ENCODE measurements at regions not wholly inside any gene's neighbourhood (a gene's known extent, or its start where the extent isn't known, plus 50 kb on each side); places are given as distances from the start of the nearest gene placed in this dataset.
"Not testable (repeated sequence)": the region's sequence is repeated elsewhere in the genome, so short reads cannot be mapped to it uniquely, and the experiment has no call there.

DNA sequence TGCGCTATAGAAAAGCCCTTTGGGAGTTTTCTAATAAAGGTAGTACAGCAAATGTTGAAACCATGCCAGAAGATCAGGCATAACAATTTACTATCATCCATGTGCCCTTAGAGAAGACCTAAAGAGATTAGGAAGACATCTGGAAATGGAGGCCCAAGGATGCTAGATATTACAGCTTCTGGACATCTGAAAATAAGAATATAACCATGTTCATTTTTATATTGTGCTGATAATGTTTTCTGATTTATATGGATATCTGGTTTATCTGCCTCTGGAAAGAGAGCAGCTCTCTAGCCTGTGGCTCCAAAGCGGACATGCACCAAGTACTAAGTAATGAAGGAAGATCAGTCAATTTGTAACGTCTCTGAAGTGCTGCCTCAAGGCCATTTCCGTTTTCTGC, 478.0 kb upstream of the DDX18 start:
- no peaks in the 10 kb centered on the region for H3K9me3 ChIP-seq
- TF ChIP-seq, protein P1, sequence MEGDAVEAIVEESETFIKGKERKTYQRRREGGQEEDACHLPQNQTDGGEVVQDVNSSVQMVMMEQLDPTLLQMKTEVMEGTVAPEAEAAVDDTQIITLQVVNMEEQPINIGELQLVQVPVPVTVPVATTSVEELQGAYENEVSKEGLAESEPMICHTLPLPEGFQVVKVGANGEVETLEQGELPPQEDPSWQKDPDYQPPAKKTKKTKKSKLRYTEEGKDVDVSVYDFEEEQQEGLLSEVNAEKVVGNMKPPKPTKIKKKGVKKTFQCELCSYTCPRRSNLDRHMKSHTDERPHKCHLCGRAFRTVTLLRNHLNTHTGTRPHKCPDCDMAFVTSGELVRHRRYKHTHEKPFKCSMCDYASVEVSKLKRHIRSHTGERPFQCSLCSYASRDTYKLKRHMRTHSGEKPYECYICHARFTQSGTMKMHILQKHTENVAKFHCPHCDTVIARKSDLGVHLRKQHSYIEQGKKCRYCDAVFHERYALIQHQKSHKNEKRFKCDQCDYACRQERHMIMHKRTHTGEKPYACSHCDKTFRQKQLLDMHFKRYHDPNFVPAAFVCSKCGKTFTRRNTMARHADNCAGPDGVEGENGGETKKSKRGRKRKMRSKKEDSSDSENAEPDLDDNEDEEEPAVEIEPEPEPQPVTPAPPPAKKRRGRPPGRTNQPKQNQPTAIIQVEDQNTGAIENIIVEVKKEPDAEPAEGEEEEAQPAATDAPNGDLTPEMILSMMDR (IDR thresholded peaks at IDR 0.05) = no peak

DNA sequence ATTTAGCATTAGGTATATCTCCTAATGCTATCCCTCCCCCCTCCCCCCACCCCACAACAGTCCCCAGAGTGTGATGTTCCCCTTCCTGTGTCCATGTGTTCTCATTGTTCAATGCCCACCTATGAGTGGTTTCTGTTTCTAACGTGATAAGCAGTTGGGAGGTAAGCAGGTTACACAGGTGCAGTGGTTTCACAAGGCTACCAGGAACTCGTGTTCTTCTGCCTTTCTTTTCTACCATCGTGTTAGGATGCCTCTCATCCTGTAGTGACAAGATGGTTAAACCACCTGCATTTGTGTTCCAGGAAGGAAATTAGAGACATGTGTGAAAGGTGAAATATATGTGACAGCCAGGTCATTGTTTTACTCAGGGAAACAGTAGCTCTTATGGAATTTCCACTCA, 476.5 kb upstream of the DDX18 start:
- intact Hi-C loops (cut with DNase I, micrococcal nuclease); H3K36me3 ChIP-seq (ENCODE audit: low read depth); H3K9me3 ChIP-seq; H3K4me1 ChIP-seq (ENCODE audit: low read depth); DNase-seq; H3K4me3 ChIP-seq; ATAC-seq: not testable (repeated sequence)

More for the DNA sequence above, 478.0 kb upstream of the DDX18 start:
- no peak for ATAC-seq
- H3K4me1 ChIP-seq (ENCODE audit: low read depth) = no peaks in the 10 kb centered on the region
- DNase-seq = no peak
- H3K4me3 ChIP-seq = no peak overlapping the region
- intact Hi-C loops (cut with DNase I, micrococcal nuclease) = no loop called here
- no peaks in the 10 kb centered on the region for H3K36me3 ChIP-seq (ENCODE audit: low read depth)

DNA sequence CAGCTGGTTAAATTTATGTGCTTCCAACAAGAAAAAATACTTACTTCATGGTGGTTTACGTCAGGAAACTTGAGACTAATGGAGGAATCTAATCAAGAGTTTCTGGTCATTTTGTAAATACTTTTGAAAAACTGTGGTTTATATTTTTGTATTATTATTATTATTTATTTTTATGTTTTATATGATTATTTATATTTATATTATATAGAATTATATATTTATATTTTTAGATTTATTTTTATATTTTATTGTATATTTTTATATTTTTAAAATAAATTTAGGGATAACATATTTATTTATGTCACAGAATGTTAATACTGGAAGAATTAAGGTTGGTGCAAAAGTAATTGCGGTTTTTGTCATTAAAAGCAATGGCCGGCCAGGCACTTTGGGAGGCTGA, 474.5 kb upstream of the DDX18 start:
- H3K9me3 ChIP-seq = no peaks in the 10 kb centered on the region
- H3K4me3 ChIP-seq = no peak overlapping the region
- H3K4me1 ChIP-seq (ENCODE audit: low read depth) = no peaks in the 10 kb centered on the region
- TF ChIP-seq, protein P1 (IDR thresholded peaks at IDR 0.05) = no peak
- DNase-seq (no peak), ATAC-seq (no peak)
- H3K36me3 ChIP-seq (ENCODE audit: low read depth) = no peaks in the 10 kb centered on the region
- intact Hi-C loops (cut with DNase I, micrococcal nuclease) = no loop called here

DNA sequence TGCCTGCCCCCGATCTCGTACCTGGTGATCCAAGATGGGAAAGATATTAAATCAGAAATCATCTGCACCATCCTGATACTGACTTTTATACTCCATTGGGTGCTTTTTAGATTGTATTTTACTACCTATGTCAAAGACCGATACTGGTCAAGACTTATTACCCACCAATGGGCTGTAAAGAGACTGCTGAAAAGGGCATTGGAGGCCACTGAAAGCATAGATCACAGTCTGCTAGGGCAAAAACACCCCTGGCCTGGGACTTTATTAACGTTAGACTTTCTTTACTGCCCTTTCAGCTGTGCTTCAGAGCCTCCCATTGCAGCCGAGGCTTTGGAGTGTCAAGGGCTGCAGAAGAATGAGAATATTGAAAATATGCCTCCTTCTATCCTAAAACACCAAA, 472.8 kb upstream of the DDX18 start:
- intact Hi-C loops (cut with DNase I, micrococcal nuclease) = no loop called here
- H3K4me3 ChIP-seq = no peak overlapping the region

DNA sequence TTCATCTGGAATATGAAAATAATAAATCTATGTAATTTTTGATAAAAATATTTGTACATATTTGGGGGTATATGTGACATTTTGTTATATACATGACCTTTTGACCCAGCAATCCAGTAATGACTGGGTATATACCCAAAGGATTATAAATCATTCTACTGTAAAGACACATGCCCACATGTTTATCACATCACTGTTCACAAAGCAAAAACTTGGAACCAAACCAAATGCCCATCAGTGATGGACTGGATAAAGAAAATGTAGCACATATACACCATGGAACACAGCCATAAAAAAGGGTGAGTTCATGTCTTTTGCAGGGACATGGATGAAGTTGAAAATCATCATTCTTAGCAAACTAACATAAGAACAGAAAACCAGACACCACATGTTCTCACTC, 472.1 kb upstream of the DDX18 start:
- H3K9me3 ChIP-seq = no peaks in the 10 kb centered on the region
- no peak for ATAC-seq
- intact Hi-C loops (cut with DNase I, micrococcal nuclease) = no loop called here
- DNase-seq = no peak
- H3K36me3 ChIP-seq (ENCODE audit: low read depth) = no peaks in the 10 kb centered on the region
- TF ChIP-seq, protein P1 (IDR thresholded peaks at IDR 0.05) = no peak
- H3K4me3 ChIP-seq = no peak overlapping the region
- H3K4me1 ChIP-seq (ENCODE audit: low read depth) = no peaks in the 10 kb centered on the region

More for the DNA sequence above, 472.8 kb upstream of the DDX18 start:
- Histone ChIP-seq H3K4me1 (ENCODE audit: low read depth) (no peaks in the 10 kb centered on the region), H3K36me3 (ENCODE audit: low read depth) (no peaks in the 10 kb centered on the region), H3K9me3 (no peaks in the 10 kb centered on the region)
- ATAC-seq = no peak
- DNase-seq = no peak
- TF ChIP-seq, protein P1 (IDR thresholded peaks at IDR 0.05) = no peak

DNA sequence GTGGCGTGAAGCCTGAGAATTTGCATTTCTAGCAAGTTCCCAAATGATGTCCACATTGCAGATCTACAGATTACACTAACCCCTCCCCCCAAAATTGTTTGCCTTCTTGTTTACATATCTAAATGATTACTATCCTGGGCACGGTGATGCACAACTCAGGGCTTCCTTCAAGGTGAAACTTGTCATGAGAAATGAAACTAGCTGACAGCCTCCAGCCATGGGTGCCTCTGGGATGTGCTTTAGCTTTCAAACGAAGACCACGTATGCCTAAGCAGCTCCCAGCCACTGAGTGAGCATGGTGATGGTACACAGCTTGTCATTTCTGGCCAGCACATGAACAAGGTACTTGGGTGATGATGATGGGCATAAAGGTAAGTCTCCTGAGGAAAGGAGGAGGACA, 464.8 kb upstream of the DDX18 start:
- Histone ChIP-seq H3K9me3 (no peaks in the 10 kb centered on the region), H3K4me1 (ENCODE audit: low read depth) (no peaks in the 10 kb centered on the region), H3K4me3 (no peak overlapping the region), H3K36me3 (ENCODE audit: low read depth) (no peaks in the 10 kb centered on the region)
- intact Hi-C loops (cut with DNase I, micrococcal nuclease) = no loop called here
- ATAC-seq (no peak), DNase-seq (no peak)
- TF ChIP-seq, protein P1 (IDR thresholded peaks at IDR 0.05) = no peak
